GM19023 (cell line): ENCODE measurements at regions not wholly inside any gene's neighbourhood (a gene's known extent, or its start where the extent isn't known, plus 50 kb on each side); places are given as distances from the start of the nearest gene placed in this dataset.
"Not testable (repeated sequence)": the region's sequence is repeated elsewhere in the genome, so short reads cannot be mapped to it uniquely, and the experiment has no call there.

Source experiments
- ATAC-seq: cut with Tn5 transposase; IDR thresholded peaks from one replicate; pipeline ENCODE4 v1.9.1; 2021; ENCODE audit warnings: mild to moderate bottlenecking, moderate library complexity; ENCODE audit not compliant: unreplicated experiment

DNA sequence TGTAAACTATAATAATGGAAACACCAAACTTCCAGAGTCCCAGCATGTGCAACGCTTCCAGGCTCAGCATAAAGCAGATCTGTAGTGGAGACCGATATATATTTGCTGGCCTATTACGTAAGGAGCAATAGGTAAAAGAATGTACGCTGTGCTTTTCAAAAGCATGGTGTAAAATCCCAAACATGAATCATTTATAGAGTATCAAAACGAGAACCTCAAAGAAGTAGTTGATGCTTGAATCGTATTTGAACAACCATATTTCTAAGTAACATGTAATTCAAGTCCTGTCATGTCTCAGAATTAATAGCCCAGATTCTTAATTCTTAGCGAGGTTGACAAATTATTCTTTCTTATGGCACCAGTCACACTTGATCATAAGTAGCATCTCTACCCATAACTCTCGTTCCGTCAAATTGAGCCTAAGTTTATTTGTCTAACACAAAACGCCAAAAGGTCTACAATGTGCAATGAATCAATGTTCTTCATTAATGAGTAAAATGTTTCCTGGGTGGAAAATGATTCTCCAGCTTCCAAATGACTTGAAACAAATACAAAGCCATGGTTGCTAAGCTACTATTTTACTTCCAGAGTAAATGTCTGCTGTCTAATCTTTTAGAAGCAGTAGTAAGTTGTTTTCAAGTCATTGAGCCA, 811.5 kb upstream of the FRG1 start:
- ATAC-seq, result no peak

DNA sequence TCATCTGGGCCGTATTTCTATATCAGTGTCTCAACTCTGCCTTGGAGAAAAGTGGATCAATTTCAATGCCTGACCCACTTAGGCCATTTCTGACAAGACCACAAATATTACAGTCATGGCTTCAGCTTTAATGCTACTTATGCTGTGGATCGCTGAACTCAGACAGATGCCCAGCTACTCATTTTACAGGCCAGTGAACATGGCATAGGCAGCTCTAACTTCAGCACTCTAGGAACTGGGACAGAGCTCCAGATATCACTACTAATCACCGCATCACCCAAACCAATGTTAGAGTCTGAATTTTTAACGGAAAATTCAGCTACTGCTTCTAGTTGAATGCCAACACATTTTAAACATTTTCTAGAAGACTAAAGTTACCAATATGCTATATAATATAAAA, 809.6 kb upstream of the FRG1 start:
- no peak for ATAC-seq

DNA sequence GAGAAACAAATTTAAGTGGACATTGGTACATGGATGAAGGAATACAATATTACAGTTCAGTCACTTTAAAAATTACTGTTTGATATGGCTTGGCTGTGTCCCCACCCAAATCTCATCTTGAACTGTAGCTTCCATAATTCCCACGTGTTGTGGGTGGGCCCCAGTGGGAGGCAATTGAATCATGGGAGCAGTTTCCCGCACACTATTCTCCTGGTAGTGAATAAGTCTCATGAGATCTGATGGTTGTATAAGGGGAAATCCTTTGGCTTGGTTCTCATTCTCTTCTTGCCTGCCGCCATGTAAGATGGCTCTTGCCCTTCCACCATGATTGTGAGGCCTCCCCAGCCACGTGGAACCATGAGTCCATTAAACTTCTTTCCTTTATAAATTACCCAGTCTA, 804.2 kb upstream of the FRG1 start:
- ATAC-seq, result no peak

DNA sequence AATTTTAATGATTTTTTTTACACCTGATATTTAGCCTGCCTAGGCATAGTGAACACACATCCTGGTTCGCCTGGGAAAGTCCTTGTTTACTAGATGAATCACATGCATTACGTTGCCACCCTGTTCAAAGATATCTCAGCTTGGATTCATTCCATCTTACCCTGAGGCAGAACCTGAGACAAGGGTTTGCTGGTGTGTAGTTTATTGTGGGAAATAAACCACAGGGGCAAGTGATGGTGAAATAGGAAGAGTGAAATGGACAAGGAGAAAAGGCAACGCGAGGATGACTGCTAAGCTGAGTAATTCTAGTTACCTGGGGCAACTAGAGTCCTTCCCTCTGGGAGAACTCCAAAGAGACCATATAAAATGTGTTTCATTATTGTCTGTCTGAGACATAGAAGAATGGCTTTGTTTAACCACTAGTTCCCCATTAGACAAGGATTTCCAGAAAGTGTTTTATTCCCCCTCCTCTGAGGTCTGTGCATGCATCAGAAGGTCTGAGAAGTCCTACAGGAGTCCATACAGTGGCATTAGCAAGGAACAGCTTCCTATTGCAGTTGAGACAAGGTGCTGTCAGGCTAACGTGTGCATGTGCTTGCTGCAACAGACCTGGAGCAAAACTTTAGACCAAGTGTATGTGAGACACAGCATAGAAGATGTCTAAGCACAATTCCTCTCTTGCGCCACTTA, 797.3 kb upstream of the FRG1 start:
- no peak for ATAC-seq

DNA sequence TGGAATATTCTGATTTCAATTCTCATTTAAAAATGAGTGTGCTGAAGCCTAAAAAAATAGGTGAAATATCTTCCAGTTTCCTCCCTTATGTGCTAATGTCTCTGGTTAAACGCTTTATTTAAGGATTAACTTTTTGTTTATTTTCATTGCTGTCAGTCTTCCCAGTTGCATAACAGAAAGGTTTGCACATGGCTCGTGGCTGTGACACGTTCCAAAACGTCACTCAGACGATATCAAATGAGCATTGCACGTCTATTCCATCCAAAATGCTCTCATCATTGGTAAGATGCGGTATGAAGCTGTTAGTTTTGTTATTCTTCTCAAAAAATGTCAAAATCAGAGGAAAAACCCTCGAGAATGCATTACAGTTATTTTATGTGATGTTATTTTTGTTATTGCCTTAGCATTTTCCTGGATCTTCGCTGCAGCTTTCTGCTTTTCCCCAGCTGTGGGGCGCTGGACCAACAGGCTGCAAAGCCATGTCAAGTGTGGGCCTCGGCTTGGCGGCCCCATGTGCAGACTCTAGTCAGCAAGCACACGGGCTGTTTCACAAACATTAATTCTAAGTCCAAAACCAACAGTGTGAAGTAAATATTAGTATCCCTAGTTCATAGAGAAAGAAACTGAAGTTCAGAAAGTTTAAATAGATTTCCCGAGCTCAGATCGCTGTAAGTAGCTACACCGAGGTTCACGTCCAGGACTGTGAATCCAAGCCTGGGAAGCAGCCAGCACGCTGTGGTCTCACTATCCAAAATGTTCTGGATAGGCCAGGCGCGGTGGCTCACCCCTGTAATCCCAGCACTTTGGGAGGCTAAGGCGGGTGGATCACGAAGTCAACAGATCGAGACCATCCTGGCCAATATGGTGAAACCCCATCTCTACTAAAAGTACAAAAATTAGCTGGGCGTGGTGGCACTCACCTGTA, 793.4 kb upstream of the FRG1 start:
- ATAC-seq, result no peak

DNA sequence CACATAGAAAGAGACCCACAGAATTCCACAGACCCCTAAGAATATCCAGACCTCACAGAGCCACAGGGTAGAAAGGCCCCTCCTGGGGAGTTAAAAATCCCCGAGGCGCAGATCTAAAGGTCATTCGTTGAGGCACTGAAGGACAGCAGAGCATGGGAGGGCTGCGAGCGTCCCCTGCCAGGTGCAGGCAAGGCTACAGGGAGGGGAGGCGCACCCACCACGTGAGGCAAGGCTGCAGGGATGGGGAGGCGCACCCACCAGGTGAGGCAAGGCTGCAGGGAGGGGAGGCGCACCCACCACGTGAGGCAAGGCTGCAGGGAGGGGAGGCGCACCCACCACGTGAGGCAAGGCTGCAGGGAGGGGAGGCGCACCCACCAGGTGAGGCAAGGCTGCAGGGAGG, 785.6 kb upstream of the FRG1 start:
- ATAC-seq, result not testable (repeated sequence)

DNA sequence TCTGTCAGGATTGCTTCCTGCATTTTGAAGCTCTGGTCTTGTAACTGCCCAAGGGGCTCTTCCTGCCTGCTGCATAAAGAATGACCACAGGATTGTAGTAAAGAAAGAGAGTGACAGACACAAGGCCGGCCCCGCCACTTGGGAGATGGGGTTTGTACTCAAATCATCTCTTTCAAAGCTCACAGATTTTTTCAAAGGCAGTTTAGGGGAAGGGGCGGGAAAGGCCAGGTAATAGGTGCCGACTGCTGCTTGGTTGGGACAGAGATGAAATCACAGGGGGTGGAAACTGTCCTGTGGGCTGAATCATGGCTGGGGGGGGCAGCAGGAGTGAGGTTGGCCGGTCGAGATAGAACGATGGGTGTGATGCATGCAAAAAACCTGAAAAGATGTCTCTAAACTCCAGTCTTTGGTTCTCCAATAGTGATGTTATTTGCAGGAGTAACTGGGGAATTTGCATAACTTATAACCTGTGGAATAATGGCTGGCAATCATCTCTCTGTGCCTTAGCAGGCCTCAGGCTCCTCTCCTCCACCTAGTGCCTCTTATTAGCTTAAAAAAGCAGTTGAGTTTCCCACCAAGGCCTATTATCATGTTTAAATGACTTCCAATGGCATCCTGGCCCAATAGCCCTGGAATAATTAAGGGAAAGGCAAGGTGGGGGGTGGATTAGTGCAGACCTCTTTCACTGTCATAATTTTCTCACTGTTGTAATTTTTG, 778.4 kb upstream of the FRG1 start:
- no peak for ATAC-seq

DNA sequence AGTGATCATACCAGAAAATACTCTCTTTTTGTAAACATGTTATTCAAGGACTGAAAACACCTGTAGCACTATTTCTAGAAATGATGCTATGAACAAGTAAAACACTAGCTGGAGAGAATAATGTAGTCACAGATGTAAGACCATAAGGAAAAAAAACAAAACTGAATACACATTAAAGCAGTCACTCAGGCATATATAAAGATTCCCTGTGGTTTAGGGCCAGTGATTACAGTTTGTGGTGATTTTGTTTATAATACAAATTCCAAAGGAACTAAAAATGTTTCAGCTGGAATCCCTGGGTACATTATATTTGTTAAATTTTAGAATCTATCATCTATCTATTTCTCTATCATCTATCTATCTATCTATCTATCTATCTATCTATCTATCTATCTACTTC, 777.8 kb upstream of the FRG1 start:
- no peak for ATAC-seq

DNA sequence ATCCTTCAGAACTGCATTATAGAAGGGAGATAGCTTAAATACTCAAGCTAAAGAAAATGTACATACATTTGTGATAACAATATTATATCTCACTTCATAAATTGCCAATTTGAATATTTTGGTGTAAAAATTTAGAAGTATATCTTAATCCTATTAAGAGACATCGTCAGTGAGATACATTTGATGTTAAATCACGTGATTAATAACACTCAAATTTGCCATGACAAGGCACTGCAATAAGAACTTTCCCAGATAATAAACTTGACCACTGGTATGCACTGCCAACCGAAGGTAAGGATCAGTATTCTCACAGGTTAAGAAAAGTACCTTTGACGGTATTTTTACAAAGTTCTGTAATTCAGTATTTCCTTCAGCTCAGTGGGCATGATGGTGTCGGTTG, 764.7 kb upstream of the FRG1 start:
- no peak for ATAC-seq

DNA sequence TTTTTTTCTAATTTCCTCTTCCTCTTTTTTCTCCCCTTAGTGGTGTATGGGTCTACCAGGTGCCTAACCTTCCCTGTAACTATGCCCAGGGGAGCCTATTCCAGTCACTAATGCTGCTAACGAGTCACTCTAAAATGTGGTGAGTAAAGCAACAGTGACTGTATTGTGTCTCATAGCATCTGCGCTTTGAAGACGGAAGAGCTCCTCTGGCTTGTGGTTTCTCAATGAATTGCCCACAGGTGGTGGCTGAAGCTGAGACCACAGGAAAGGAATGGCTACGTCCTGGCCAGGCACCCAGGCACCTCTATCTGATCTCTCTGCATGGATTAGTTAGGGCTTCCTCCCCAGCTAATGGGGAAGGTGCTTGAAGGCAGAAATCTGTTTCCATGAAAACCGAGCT, 763.5 kb upstream of the FRG1 start:
- ATAC-seq, result no peak

DNA sequence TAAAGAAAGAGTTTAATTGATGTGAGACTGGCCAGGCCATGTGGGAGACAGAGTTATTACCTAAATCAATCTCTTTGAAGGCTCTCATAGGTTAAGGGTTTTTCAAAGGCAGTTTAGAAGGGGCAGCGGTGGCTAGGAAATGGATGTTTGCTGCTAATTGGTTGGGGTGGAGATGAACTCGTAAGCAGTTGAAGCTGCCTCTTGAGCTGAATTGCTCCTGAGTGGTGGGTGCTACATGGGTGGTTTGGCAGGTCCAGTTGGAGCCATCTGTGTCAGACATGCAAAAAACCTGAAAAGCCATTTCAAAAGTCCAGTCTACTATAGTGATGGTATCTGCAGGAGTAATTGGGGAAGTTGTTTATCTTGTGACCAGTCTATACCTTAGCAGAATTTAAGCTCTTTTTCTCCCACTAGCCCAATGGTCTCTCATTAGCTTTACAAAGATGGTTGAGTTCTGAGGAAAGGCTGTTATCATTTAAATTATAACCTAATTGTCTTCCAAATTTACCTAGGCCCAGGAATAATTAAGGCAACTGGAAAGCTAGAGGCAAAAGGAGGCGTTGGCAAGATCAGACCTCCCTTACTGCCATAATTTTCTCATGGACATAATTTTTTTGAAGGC, 762.4 kb upstream of the FRG1 start:
- no peak for ATAC-seq

DNA sequence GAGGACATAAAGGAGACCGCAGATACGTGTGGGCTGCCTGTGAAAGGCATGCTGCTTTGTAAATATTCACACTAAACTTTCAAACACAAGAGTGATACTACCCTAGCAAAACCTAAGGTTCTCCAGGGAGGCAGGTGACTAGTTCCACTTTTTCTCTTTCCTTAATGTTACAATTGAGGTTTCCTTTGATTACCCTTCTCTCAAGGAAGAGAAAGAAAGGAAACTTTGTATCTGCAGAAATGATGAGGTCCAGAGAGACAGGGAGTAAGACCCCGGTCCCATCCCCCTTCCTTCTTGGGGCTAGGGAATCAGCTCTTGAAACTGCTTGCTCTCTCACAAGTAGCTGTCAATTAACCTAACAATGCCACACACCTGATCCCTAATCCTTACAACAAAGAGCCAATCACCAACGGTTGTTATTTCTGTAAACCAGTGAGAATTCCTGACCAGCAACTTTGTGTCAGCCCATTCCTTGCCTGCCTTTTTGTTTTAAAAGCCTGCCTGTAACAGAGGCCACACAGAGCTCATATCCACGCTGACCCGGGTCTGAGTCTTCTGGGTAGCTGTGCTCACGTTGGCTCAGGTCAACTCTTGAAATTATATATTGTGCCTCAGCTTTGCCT, 754.8 kb upstream of the FRG1 start:
- ATAC-seq, result no peak

DNA sequence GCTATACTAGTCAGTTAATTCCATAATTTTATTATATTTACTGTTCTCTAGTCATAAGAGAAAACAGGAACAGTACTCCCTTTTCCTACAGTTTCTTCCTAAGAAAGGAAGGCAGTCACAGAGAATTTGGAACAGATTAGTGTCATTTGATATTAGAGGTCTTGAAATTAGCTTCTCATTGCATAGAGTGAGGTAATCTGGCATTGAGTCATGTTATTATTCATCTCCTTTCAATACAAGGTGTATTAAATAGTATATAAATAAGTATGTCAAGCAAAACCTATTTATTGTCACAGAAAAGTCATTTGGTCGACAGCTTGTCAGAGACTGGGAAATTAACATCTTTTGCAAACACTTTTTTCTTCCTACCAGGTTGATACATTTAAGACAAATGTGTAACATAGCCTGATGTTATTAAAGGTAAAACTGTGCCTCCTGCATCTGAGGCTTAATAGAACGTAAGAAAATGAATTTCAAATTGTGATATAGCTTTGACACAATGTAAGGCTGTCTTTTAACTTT, 753.1 kb upstream of the FRG1 start:
- ATAC-seq, result no peak

DNA sequence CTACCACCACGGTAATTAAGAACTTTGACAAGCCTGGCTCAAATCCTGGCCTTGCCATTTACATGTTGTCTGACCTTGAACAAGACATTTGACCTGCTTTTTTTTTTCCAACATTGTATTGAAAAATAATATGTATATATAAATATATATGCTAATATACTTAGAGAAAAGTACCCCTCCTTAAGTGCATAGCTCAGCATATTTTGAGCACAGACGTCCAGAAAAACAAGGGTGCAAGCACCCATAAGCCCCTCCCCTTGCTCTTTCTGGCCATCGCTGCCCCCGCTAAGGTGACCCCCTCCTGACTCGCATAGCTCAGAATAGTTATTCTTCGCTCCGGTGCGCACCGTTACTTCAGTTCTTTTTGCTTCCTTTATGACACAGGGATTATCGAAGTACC, 742.0 kb upstream of the FRG1 start:
- ATAC-seq, result no peak

DNA sequence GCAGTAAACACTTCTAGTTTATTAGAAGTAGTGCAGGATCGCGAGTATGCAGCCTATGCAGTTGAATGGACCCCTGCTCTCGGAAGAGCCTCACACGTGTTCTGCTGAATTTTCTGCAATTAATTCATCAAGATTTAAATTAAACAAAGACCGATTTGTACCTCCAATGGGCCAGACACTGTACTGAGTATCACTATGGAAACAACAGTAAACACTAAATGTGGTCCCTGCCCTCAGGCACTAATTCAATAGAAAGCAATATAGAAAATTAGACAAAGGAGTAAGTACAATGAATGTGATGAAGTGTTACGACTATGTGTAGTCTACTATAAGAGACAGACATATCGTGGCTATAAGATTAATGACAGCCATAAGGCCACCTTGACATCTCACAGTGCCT, 740.3 kb upstream of the FRG1 start:
- ATAC-seq, result no peak

DNA sequence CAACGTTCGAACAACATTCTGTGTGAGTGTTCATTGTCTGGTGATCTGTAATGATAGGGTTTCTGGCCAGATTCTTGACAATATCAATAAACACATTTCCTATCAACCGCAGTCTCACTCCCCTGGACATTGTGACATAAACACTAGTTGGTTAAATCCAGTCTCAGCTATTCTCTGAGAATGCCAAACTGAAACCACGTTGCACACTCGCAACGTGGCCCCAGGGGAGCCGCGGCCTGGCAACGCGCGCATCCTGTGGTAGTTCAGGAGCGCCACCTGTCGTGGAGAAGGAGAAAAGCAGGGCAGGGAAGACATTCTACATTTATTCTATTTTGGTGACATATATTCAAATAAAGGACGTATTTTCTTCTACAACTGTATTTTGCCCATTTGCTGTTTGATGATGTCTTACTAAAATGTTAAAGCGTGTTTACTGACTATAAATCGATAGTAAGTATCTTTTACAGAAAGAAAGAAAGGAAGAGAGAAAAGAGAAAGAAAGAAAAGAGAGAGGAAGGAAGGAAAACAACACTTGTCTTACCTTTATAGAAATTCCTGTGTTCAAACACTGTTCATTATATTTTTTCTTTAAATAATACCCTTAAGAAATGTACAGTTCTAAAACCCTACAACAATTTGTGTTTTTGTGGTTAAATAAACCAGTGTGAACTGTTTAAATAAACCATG, 738.3 kb upstream of the FRG1 start:
- peak; percentile 57 for ATAC-seq

DNA sequence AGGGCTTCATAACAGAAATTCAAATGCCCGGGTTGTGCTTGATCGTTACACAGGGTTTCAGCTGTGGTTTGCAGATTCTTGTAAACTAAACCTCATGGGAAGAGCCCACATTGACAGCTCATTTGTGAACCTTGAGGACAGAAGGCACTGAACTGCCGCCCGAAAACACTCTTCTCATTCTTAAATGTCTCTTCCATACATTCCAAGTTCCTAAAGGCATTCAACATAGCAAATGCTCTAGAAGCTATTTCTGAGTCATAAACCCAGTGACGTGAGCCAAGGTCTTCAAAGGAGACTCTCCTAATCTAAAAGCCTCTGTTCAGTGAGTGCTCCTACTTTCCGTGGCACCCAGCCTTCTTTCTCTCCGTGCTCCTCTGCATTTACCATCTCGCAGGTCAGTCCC, 737.8 kb upstream of the FRG1 start:
- no peak for ATAC-seq

DNA sequence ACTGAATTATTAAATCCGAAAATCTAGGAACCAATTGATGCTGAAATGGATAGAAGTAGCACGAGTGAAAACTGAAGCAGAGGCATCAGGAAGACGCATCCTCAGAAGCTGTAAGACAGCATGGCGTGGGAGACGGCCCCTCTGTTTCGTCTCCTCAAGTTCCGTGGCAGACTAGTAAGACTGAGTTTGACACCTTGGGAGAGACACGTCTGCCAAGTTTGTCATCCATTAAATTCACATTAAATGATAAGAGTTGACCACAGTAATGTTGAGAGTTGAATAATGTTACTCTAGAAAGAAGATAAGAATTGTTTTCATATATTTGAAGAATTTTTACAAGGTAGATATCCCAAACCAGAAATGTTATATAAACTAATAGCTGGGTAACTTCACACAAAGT, 736.1 kb upstream of the FRG1 start:
- no peak for ATAC-seq

DNA sequence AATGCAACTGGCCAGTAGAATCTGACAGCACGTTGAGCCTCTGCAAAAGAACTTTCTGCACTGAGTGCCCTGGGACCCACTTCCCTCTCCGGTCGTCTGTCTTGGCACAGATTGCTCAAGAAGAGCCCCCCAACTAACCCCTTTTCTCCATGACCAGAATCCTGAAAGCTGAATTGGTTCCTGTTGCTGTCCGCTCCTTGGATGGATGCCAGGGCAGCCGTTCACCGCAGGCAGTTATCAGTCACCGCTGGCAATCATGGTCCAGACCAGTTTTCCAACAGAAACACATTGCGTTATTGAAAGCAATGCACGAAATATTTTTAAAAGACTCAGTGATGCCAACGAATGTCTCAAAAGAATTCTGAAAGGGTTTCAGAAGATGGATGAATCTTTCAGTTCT, 733.7 kb upstream of the FRG1 start:
- no peak for ATAC-seq

DNA sequence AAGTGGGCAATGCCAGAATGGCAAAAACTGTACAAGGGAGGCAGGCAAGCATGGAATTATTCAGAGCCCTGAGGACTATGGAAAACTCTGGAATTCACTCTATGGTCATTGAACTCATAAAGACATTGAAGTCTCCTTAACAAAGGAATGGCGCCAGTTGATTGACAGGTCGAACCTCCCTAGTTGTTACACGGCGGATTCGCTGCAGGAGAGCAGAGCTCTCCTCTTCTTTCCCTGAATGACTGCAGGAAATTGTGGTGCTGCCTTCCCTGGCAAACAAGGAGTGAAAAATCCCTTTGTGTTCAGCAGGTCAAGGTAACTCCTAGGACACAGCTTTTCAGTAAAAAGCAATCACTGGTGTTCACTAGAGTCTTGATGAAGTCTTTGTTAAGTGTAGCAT, 732.8 kb upstream of the FRG1 start:
- no peak for ATAC-seq
